ENCODE measurements at regions not wholly inside any gene's neighbourhood (a gene's known extent, or its start where the extent isn't known, plus 50 kb on each side); places are given as distances from the start of the nearest gene placed in this dataset.

GRCh38 chr4:4805887-4806286 lies 53.6 kb upstream of the MSX1 start:
- TF ChIP-seq CTCF (IDR thresholded peaks at IDR 0.05) (no peak), POLR2A (IDR thresholded peaks at IDR 0.05) (no peak)
